OCI-LY3 (cell line): ENCODE measurements at regions not wholly inside any gene's neighbourhood (a gene's known extent, or its start where the extent isn't known, plus 50 kb on each side); places are given as distances from the start of the nearest gene placed in this dataset.

Experiments used
- H2AFZ ChIP-seq: fragments of 200-600, 300-600 bp; shearing (Covaris generic); 2 replicates; pipeline ENCODE4 v1.6.0; 2014; ENCODE audit warnings: antibody characterized with exemption, low read depth, low read length
- H3K27ac ChIP-seq: fragments of 200-600, 300-600 bp; sonication (generic); 2 replicates; pipeline ENCODE4 v1.5.1; 2014; ENCODE audit warnings: mild to moderate bottlenecking, low read length, moderate library complexity, mixed read lengths
- H3K27me3 ChIP-seq: fragments of 200-600, 300-600 bp; sonication (generic); 2 replicates; pipeline ENCODE4 v1.6.1; 2014; ENCODE audit warnings: low read depth, low read length, mixed read lengths
- H3K36me3 ChIP-seq: fragments of 200-600, 300-600 bp; sonication (generic); replicated peaks from 2 replicates; pipeline ENCODE3; 2014; ENCODE audit warnings: low read depth, low read length, mixed read lengths
- H3K4me1 ChIP-seq: fragments of 300-600, 200-600 bp; sonication (generic); 2 replicates; pipeline ENCODE4 v1.6.1; 2014; ENCODE audit warnings: low read length, mixed read lengths
- H3K4me2 ChIP-seq: fragments of 200-600, 300-600 bp; sonication (generic); 2 replicates; pipeline ENCODE4 v1.6.1; 2014; ENCODE audit warnings: low read length, mixed read lengths
- H3K4me3 ChIP-seq: fragments of 300-600, 200-600 bp; sonication (generic); 2 replicates; pipeline ENCODE4 v1.5.1; 2014; ENCODE audit warnings: antibody characterized with exemption, mild to moderate bottlenecking, low read length, moderate library complexity
- H3K79me2 ChIP-seq: fragments of 300-600, 200-600 bp; shearing (Covaris generic); 2 replicates; pipeline ENCODE4 v1.6.1; 2014; ENCODE audit warnings: mild to moderate bottlenecking, low read length, mixed read lengths
- H3K9ac ChIP-seq: fragments of 300-600, 200-600 bp; shearing (Covaris generic); 2 replicates; pipeline ENCODE4 v1.6.0; 2014; ENCODE audit warnings: mild to moderate bottlenecking, low read length, moderate library complexity
- H3K9me3 ChIP-seq: fragments of 200-600, 300-600 bp; shearing (Covaris generic); 2 replicates; pipeline ENCODE4 v1.6.1; 2014; ENCODE audit warnings: low read length, mixed read lengths; ENCODE audit not compliant: insufficient read depth
- H4K20me1 ChIP-seq: fragments of 200-600, 300-600 bp; sonication (generic); 2 replicates; pipeline ENCODE4 v1.6.1; 2016; ENCODE audit warnings: low read length, mixed read lengths; ENCODE audit not compliant: insufficient read depth
- CTCF ChIP-seq: fragments of 200-600, 300-600 bp; sonication (generic); IDR thresholded peaks from 2 replicates; pipeline ENCODE4 v1.5.1; 2014; ENCODE audit warnings: antibody characterized with exemption, low read length, low read depth
- EZH2phosphoT487 ChIP-seq: fragments of 200-600 bp; shearing (Covaris generic); IDR thresholded peaks from 2 replicates; pipeline ENCODE4 v1.6.1; 2018; ENCODE audit warnings: antibody characterized with exemption, mixed run types, low read depth

- Histone ChIP-seq H3K4me2 (no peak overlapping the region), H3K9me3 (no peaks in the 10 kb centered on the region), H3K9ac (no peak overlapping the region), H3K4me1 (peaks cover 5% of the 10 kb centered on the region; the same call in 1 of the 2 replicates), H4K20me1 (no peaks in the 10 kb centered on the region), H2AFZ (no peak overlapping the region), H3K27me3 (no peaks in the 10 kb centered on the region), H3K4me3 (no peak overlapping the region), H3K27ac (no peak overlapping the region), H3K36me3 (no peaks in the 10 kb centered on the region), H3K79me2 (no peaks in the 10 kb centered on the region)
- TF ChIP-seq CTCF = no peak
- TF ChIP-seq EZH2phosphoT487 = no peak
Measured at GRCh38 chr10:117462424-117462792, 80.1 kb upstream of the EMX2 start.

GRCh38 chr10:117461766-117462423 is 80.7 kb upstream of the EMX2 start:
- H4K20me1 ChIP-seq = no peaks in the 10 kb centered on the region
- H3K27ac ChIP-seq = no peak overlapping the region
- H3K36me3 ChIP-seq = no peaks in the 10 kb centered on the region
- H3K4me3 ChIP-seq = no peak overlapping the region
- no peaks in the 10 kb centered on the region for H3K27me3 ChIP-seq
- H3K9ac ChIP-seq = no peak overlapping the region
- no peaks in the 10 kb centered on the region for H3K9me3 ChIP-seq
- H3K4me1 ChIP-seq = peaks cover 5% of the 10 kb centered on the region; the same call in 1 of the 2 replicates
- no peak overlapping the region for H2AFZ ChIP-seq
- no peaks in the 10 kb centered on the region for H3K79me2 ChIP-seq
- no peak for TF ChIP-seq EZH2phosphoT487
- no peak for TF ChIP-seq CTCF
- H3K4me2 ChIP-seq = no peak overlapping the region

- Histone ChIP-seq H3K4me2 (no peak overlapping the region), H3K9ac (no peak overlapping the region), H3K27ac (no peak overlapping the region)
Measured at GRCh38 chr10:117460846-117461765, 81.4 kb upstream of the EMX2 start.

More at GRCh38 chr10:117460846-117461765, 81.4 kb upstream of the EMX2 start:
- no peaks in the 10 kb centered on the region for H3K27me3 ChIP-seq
- no peak overlapping the region for H2AFZ ChIP-seq
- H4K20me1 ChIP-seq = no peaks in the 10 kb centered on the region
- H3K79me2 ChIP-seq = no peaks in the 10 kb centered on the region
- no peaks in the 10 kb centered on the region for H3K36me3 ChIP-seq
- TF ChIP-seq EZH2phosphoT487 = no peak
- no peak for TF ChIP-seq CTCF
- peaks cover 5% of the 10 kb centered on the region; the same call in 1 of the 2 replicates for H3K4me1 ChIP-seq
- no peaks in the 10 kb centered on the region for H3K9me3 ChIP-seq
- no peak overlapping the region for H3K4me3 ChIP-seq
